ENCODE measurements at regions not wholly inside any gene's neighbourhood (a gene's known extent, or its start where the extent isn't known, plus 50 kb on each side); places are given as distances from the start of the nearest gene placed in this dataset.
A peak's percentile ranks its signal among the peaks of the same experiment; 100 is the strongest.

DNA sequence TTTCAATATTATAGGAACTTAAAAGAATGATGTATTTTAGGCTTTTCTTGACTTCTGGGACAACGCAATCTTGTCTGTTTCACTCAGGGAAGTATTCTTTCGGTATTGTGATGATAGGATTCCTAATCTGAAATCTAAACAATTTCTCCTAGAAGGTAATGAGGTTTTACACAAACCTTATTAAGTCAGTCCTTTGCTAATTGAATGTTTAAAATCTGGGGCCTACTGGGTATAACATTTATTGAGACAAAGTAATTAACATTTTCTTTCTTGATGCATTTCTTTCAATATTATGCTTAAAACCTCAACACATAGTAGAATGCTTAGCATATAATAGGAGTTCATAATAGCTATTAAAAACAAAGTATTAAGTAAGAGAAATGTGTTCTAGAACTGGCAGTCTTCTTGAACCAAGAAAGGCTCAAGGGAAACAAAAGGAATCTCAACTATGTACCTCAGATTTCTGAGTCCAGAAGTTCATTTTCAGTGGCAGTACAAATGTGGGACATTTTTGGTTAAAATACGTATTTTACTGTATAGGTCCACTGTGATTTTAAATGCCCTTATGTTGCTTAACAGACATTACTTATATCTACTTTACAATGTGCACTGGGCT lies 121.4 kb upstream of the BMP2 start:
- TF ChIP-seq CTCF (IDR thresholded peaks at IDR 0.05): no peak
- H3K36me3 ChIP-seq (ENCODE audit: control insufficient read depth, insufficient read depth, low read length): no peaks in the 10 kb centered on the region
- no peaks in the 10 kb centered on the region for H3K9me3 ChIP-seq (ENCODE audit: control insufficient read depth, insufficient read depth, low read length)
- Mint-ChIP-seq H3K4me3 (no peak overlapping the region), H3K9me3 (peaks cover 0 to 2% of the 10 kb centered on the region in 2 donors), H3K27me3 (ENCODE audit: low read depth in 2 of 2) (no peaks in the 10 kb centered on the region), H3K36me3 (no peaks in the 10 kb centered on the region), H3K27ac (no peak overlapping the region), H3K4me1 (peaks cover 0 to 6% of the 10 kb centered on the region in 2 donors)
- ATAC-seq (no peak), DNase-seq (no peak)
- H3K4me1 ChIP-seq (ENCODE audit: control insufficient read depth, insufficient read depth, low read length): peaks cover 4% of the 10 kb centered on the region
- no peak overlapping the region for H3K27ac ChIP-seq (ENCODE audit: low read length)
- no peaks in the 10 kb centered on the region for H3K27me3 ChIP-seq (ENCODE audit: control insufficient read depth, insufficient read depth, low read length)
- 100% methylated on average over 1 of the region's 3 CpGs for WGBS (ENCODE audit: insufficient coverage)
- intact Hi-C loops (cut with micrococcal nuclease): no loop called here
- H3K4me3 ChIP-seq (ENCODE audit: low read length): no peak overlapping the region

DNA sequence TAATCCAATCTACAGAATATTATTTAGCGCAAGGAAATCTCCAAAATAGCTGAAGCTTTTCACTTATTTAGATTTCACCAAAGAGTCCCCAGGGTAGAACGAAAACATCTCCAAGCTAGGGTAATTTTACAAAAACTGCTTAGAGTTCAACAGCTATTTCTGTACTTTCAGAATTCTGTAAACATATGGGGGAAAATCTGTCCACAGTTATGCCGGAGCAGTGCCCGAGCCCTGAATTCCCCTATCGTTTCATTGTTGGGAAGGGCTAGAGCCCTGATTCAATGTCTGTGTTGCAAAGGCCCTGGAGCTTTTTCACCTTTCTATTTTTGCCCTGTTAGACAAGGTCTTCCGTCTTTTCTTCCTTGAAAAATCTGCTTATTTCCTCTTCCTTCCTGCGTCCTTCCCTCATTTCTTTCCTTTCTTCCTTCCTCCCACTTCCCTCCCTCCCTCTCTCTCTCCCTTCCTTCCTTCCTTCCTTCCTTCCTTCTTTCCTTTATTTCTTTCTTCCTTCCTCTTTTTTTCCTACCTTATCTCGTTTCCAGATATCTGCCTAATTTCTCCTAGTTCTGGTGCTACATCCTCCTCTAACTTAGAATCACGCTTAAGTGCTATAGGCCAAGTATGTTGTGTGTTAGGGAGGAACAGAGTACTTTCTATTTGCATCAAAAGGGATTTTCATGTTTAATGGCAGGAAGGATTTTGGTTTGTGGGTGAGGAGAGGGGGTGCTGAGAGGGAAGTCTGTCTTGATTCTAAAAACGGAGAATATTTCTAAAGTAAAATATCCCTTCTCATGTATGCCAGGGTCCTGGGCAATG lies 122.5 kb upstream of the BMP2 start:
- no peaks in the 10 kb centered on the region for H3K36me3 ChIP-seq (ENCODE audit: control insufficient read depth, insufficient read depth, low read length)
- ATAC-seq: peak in 1 of 3 donors; percentile 47
- Mint-ChIP-seq H3K9me3 (peaks cover 0 to 2% of the 10 kb centered on the region in 2 donors), H3K27me3 (ENCODE audit: low read depth in 2 of 2) (peaks cover 0 to 3% of the 10 kb centered on the region in 2 donors), H3K4me1 (peaks cover 0 to 6% of the 10 kb centered on the region in 2 donors), H3K36me3 (no peaks in the 10 kb centered on the region), H3K27ac (no peak overlapping the region), H3K4me3 (no peak overlapping the region)
- intact Hi-C loops (cut with micrococcal nuclease): no loop called here
- no peaks in the 10 kb centered on the region for H3K9me3 ChIP-seq (ENCODE audit: control insufficient read depth, insufficient read depth, low read length)
- no peak for TF ChIP-seq CTCF (IDR thresholded peaks at IDR 0.05)
- no peak overlapping the region for H3K27ac ChIP-seq (ENCODE audit: low read length)
- no peak for DNase-seq
- 40% methylated on average over 10 of the region's 10 CpGs for WGBS (ENCODE audit: insufficient coverage)
- H3K4me3 ChIP-seq (ENCODE audit: low read length): no peak overlapping the region
- H3K27me3 ChIP-seq (ENCODE audit: control insufficient read depth, insufficient read depth, low read length): no peaks in the 10 kb centered on the region
- peaks cover 4% of the 10 kb centered on the region for H3K4me1 ChIP-seq (ENCODE audit: control insufficient read depth, insufficient read depth, low read length)

GRCh38 chr20:6641012-6641411 lies 126.5 kb upstream of the BMP2 start:
- ATAC-seq: no peak
- Histone ChIP-seq H3K4me1 (ENCODE audit: control insufficient read depth, insufficient read depth, low read length) (peaks cover 4% of the 10 kb centered on the region), H3K9me3 (ENCODE audit: control insufficient read depth, insufficient read depth, low read length) (peaks cover 2% of the 10 kb centered on the region), H3K27ac (ENCODE audit: low read length) (no peak overlapping the region), H3K4me3 (ENCODE audit: low read length) (no peak overlapping the region), H3K27me3 (ENCODE audit: control insufficient read depth, insufficient read depth, low read length) (no peaks in the 10 kb centered on the region), H3K36me3 (ENCODE audit: control insufficient read depth, insufficient read depth, low read length) (no peaks in the 10 kb centered on the region)
- WGBS (ENCODE audit: insufficient coverage): 62% methylated on average over 5 of the region's 5 CpGs
- no peak overlapping the region for H3K4me3 Mint-ChIP-seq
- no peaks in the 10 kb centered on the region for H3K36me3 Mint-ChIP-seq
- no peak for TF ChIP-seq CTCF (IDR thresholded peaks at IDR 0.05)
- peaks cover 0 to 6% of the 10 kb centered on the region in 2 donors for H3K27me3 Mint-ChIP-seq (ENCODE audit: low read depth in 2 of 2)
- H3K27ac Mint-ChIP-seq: no peak overlapping the region
- DNase-seq: no peak
- intact Hi-C loops (cut with micrococcal nuclease): no loop called here
- peaks cover 0 to 2% of the 10 kb centered on the region in 2 donors for H3K9me3 Mint-ChIP-seq
- peaks cover 0 to 6% of the 10 kb centered on the region in 2 donors for H3K4me1 Mint-ChIP-seq

Data from natural killer cell (primary cell).